ENCODE measurements at regions not wholly inside any gene's neighbourhood (a gene's known extent, or its start where the extent isn't known, plus 50 kb on each side); places are given as distances from the start of the nearest gene placed in this dataset.
"Not testable (repeated sequence)": the region's sequence is repeated elsewhere in the genome, so short reads cannot be mapped to it uniquely, and the experiment has no call there.

- no peak for DNase-seq
These were observed 754.1 kb downstream of the NOVA1 start for GRCh38 chr14:25843481-25844470.

- no peak for DNase-seq
These were observed 756.6 kb downstream of the NOVA1 start for GRCh38 chr14:25841226-25841625.

GRCh38 chr14:25837551-25837965, 760.3 kb downstream of the NOVA1 start:
- DNase-seq, result no peak

GRCh38 chr14:25836636-25837035, 761.2 kb downstream of the NOVA1 start:
- DNase-seq, result no peak

GRCh38 chr14:25833341-25834126, 764.3 kb downstream of the NOVA1 start:
- peak in 1 of 2 donors; percentile 1 for DNase-seq

GRCh38 chr14:25832585-25832984, 765.2 kb downstream of the NOVA1 start:
- no peak for DNase-seq

- no peak for DNase-seq
These were observed 769.3 kb downstream of the NOVA1 start for GRCh38 chr14:25828562-25828961.

GRCh38 chr14:25826105-25826504, 771.7 kb downstream of the NOVA1 start:
- no peak for DNase-seq

- no peak for DNase-seq
These were observed 770.4 kb upstream of the STXBP6 start for GRCh38 chr14:25820368-25820767.

- DNase-seq, result not testable (repeated sequence)
These were observed 764.7 kb upstream of the STXBP6 start for GRCh38 chr14:25814622-25815021.

GRCh38 chr14:25803386-25804018, 753.6 kb upstream of the STXBP6 start:
- DNase-seq, result no peak

GRCh38 chr14:25800841-25801240, 750.9 kb upstream of the STXBP6 start:
- DNase-seq, result no peak

GRCh38 chr14:25788252-25788651, 738.3 kb upstream of the STXBP6 start:
- no peak for DNase-seq

- DNase-seq, result no peak
These were observed 716.0 kb upstream of the STXBP6 start for GRCh38 chr14:25765909-25766308.

- DNase-seq, result no peak
These were observed 710.1 kb upstream of the STXBP6 start for GRCh38 chr14:25759920-25760655.

GRCh38 chr14:25759256-25759655, 709.3 kb upstream of the STXBP6 start:
- no peak for DNase-seq

GRCh38 chr14:25757364-25757763, 707.4 kb upstream of the STXBP6 start:
- no peak for DNase-seq

GRCh38 chr14:25756876-25757275, 706.9 kb upstream of the STXBP6 start:
- DNase-seq, result no peak

GRCh38 chr14:25753130-25753529, 703.2 kb upstream of the STXBP6 start:
- DNase-seq, result no peak

GRCh38 chr14:25750436-25750835, 700.5 kb upstream of the STXBP6 start:
- no peak for DNase-seq

Measured in bone marrow (tissue), 2 donors.